ENCODE measurements at regions not wholly inside any gene's neighbourhood (a gene's known extent, or its start where the extent isn't known, plus 50 kb on each side); places are given as distances from the start of the nearest gene placed in this dataset.

- TF ChIP-seq CTCF (conservative IDR thresholded peaks at IDR 0.05; ENCODE audit: low read depth, low read length): no peak
- no peak for TF ChIP-seq EZH2 (IDR thresholded peaks at IDR 0.05; ENCODE audit: borderline replicate concordance, low read depth, low read length, poor library complexity, severe bottlenecking)
These were observed 196.9 kb downstream of the SH2D4B start for GRCh38 chr10:80734589-80734988.

Data from A673 (cell line).